NOMO-1 treated with dmso at 0.1 percent for 144 hours (cell line): ENCODE measurements at regions not wholly inside any gene's neighbourhood (a gene's known extent, or its start where the extent isn't known, plus 50 kb on each side); places are given as distances from the start of the nearest gene placed in this dataset.

Source experiments
- DNase-seq: peaks from one replicate; lab custom pipeline; 2025; ENCODE audit not compliant: unreplicated experiment; lab: John Stamatoyannopoulos, UW

GRCh38 chr3:194961149-194961548, 275.5 kb downstream of the FAM43A start:
- no peak for DNase-seq

GRCh38 chr3:194961571-194961970, 275.9 kb downstream of the FAM43A start:
- DNase-seq = no peak

DNA sequence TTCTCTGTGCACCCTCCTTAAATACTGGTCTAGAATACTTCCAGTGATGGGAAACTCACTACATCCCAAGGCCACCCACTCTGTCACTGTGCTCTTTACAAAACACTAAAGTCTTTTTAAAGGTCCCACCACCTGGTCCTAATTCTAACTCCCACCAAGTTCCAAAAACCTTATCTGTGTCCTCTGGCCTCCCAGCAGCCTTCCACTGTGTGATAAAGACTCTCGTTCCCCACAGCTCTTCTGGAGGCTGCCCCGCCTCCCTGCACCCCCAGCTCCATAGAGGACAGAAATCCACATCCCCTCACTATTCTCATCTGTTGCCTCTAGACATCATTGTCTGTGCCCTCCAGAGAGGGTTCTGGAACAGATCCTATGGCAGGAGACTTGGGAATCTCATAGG, 276.4 kb downstream of the FAM43A start:
- no peak for DNase-seq

DNA sequence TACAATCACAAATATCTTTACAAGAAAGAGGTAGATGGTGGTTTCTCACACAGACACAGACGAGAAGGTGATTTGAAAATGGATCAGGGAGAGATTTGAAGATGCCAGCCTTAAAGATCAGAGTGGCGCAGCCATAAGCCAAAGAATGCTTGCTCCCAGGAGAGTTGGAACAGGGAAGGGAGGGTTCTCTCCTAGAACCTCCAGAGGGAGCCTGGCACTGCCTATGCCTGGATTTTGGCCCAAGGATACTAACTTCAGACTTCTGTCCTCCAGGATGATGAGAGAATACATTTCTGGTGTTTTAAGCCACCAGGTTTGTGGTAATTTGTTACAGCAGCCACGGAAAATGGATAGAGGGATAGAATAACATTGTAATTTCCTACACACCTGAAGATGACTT, 279.1 kb downstream of the FAM43A start:
- no peak for DNase-seq

- DNase-seq = no peak
Measured at GRCh38 chr3:194967151-194968117, 281.8 kb downstream of the FAM43A start.

GRCh38 chr3:194970066-194970465, 284.4 kb downstream of the FAM43A start:
- DNase-seq = no peak

DNA sequence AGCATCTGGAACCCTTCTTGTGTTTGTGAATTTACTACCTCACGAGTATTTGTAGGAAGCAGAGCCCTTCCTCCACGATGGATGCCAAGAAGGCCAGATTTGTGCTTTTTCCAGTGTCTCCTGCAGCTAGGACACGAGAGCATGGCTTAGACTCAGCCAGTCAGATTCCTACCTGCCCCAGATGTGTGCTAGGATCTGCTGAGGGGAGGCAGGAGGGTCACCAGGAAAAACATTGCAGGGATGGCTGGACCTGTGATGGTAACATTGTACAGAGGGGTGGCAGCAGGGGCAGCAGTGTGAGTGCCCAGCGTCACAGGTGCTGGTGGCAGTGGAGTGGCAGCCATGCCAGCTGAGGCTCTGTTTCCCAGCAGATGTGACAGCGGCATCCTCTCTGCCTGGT, 285.3 kb downstream of the FAM43A start:
- no peak for DNase-seq

- no peak for DNase-seq
Measured at GRCh38 chr3:194971965-194972364, 286.3 kb downstream of the FAM43A start.

GRCh38 chr3:194972641-194973040, 287.0 kb downstream of the FAM43A start:
- DNase-seq = no peak

DNA sequence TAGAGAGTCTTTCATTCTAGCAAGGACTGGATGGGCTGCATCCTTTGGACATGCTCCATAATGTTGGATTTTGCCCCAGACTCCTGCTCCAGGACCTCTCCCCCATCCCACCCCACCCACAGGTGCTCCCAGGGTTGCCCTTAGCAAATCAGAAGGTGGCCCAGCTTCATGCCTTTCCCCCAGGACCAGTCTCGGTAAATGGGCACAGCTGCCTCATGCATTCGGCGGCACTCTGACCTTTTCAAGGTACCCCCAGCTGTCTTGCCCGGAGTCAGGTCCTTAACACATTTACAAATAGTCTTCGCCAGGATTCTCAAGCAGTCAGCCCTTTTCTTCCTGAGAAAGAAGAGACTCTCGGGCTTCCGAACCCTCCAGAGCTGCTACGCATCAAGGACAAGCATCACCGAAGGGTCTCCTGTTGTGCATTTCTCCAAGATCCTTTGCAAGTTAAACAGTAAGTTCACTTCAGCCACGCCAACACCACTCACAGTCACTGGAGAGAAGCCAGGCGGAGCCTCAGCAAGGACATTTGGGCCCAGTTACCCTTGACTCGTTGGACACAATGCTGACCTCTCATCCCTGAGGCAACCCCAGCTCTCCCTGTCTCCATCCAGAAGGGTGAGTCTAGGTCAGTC, 287.8 kb downstream of the FAM43A start:
- DNase-seq = no peak

DNA sequence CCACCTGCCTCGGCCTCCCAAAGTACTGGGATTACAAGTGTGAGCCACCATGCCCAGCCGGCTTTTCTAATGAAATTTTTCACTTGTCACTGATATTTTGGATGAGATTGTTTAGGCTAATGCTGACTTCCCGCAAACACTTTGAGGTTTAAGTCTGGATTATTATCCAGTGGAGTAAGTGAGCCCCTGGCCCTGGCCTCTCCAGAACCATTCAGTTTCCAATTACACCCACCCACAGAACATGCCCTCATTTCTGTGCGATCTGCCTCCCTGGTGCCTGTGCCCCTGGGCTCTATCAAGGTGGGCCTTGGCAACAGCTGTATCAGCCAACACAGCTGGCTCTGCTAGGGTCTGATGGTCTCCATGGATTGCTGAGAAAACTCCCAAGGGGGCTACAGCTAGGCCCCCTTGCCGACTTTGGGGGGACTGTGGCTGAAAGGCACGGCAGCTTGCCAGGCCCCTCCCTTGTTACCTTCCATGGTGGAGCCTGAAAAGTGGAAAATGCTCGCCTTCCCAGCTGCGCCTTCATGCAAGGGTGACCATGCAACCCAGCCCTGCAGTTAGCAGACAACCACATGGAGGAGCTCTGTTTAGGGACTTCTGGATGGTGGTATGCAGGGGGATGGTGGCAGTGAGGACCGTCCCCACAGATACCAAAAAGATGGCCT, 288.9 kb downstream of the FAM43A start:
- no peak for DNase-seq

DNA sequence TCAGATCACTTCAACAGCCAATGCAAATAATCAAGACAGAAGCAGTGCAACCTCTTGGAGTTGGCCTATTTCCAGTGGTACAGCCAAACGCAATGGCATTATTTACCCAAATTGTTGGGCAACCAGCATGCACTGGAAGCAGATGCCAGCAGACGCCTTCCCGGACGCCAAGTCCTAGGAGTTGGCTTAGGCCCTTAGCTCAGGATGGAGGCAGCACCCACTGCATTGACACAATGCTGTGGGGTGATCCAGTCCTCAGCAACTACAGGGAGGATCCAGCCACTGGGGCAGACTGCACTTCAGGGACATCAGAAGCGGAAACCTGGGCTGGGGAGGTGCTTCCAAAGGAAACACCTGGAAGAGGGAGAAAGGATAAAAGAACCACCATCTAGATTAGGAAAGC, 290.4 kb downstream of the FAM43A start:
- no peak for DNase-seq

GRCh38 chr3:194976874-194977273, 291.2 kb downstream of the FAM43A start:
- no peak for DNase-seq

DNA sequence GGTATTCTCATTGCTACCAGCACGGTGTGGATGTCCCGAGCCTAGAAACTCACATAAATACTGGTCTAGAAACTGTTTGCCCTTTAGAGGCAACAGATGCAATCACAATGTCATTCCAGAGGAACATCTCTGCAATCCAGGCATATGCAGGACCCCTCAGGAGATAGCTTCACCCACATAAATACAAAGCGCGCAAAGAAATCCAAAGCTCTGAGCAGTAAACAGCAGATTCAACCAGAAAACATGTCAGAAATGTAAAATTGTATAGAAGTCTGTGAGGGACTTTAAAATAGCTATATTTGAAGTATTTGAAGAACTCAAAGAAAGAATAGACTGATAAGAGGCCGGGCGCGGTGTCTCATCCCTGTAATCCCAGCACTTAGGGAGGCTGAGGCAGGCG, 291.7 kb downstream of the FAM43A start:
- no peak for DNase-seq

GRCh38 chr3:194979173-194979572, 291.8 kb downstream of the XXYLT1 start:
- DNase-seq = no peak

GRCh38 chr3:194982472-194982871, 288.5 kb downstream of the XXYLT1 start:
- no peak for DNase-seq

DNA sequence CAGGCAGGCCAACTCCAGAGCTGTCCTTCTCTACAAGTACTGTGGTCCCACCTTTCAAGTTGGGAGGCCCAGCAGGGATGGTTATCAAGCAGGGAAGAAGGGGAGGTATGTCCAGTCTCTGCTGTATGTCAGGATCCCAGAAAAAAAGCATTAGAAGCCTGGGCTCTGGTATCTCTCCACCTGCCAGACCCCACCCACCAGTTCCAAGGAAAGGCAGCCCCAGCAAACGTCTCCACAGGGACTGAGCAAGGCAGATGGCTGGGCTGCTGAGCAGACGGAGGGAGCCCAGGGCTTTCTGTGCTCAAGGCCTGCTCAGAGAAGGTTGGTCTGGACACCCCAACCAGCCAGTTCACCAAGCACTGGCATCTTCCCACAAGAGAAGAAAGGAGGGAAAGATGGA, 287.8 kb downstream of the XXYLT1 start:
- DNase-seq = no peak

DNA sequence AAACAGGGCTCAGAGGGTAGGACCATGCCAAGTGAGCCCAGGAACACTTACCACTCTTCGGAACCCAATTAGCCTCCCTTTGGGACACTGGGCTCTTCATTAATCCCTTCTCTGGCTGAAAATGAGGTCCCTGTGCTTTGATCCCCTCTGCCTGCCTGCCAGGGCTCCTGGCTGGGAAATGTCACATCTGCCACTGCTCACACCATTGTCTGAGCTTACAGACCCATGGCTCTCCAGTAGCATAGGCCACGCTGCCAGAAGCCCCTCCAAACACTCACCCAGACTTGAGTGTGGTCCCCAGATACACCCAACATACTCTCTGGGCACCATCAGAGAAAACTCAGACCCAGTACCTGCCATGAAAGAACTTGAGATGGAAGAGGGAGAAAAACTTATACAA, 287.3 kb downstream of the XXYLT1 start:
- DNase-seq = no peak

- DNase-seq = no peak
Measured at GRCh38 chr3:194984066-194984465, 286.9 kb downstream of the XXYLT1 start.

DNA sequence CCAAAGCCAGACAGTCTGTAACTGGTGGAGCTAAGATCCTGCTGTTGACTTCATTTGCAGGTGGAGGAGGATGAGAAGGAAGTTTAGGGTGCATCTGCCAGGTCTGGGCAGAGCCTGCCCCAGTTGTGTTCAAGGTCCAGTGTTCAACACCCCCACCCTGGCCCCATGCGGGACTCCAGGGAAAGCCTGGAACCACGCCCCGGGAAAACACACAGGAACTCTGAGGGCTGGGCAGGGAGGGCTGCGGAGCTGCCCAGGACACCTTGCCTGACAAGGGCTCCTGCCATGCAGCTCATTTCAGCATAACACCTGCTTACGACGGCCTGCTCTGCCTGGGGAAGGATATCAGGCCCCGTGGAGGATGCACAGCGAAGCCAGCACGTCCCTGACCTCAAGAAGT, 286.3 kb downstream of the XXYLT1 start:
- no peak for DNase-seq

GRCh38 chr3:194985031-194985578, 285.9 kb downstream of the XXYLT1 start:
- no peak for DNase-seq
